Thoracic aorta (tissue), 2 donors: ENCODE measurements at regions not wholly inside any gene's neighbourhood (a gene's known extent, or its start where the extent isn't known, plus 50 kb on each side); places are given as distances from the start of the nearest gene placed in this dataset.

Experiments
- ATAC-seq: fragments of 150-250 bp; one replicate; pipeline ENCODE4 v1.8.0; 2017; ENCODE audit warnings: low read depth; ENCODE audit not compliant: insufficient number of reproducible peaks, low FRiP score
- DNase-seq: peaks from one replicate; pipeline ENCODE4 v3.0.0-alpha.2; 2020; ENCODE audit warnings: low spot score
- H3K27ac ChIP-seq, 2 donors: fragments of 200-600 bp; sonication (generic); 1 replicate in 1 of 2; 2 replicates in 1 of 2; pipeline ENCODE4 v1.5.1; 2016; ENCODE audit warnings: mild to moderate bottlenecking in 2 of 2, moderate library complexity in 2 of 2
- H3K27me3 ChIP-seq: fragments of 200-600 bp; sonication (generic); replicated peaks from 2 replicates; pipeline ENCODE4 v1.6.0; 2016; ENCODE audit warnings: mild to moderate bottlenecking; ENCODE audit not compliant: insufficient read depth
- H3K36me3 ChIP-seq: fragments of 200-600 bp; sonication (generic); one replicate; pipeline ENCODE4 v1.5.1; 2016
- H3K4me1 ChIP-seq, 2 donors: fragments of 200-600 bp; sonication (generic); 1 replicate in 1 of 2; 2 replicates in 1 of 2; pipeline versions ENCODE4 v1.5.1 to v1.6.0; 2016; ENCODE audit warnings: low read depth in 2 of 2, mild to moderate bottlenecking in 1 of 2; ENCODE audit not compliant: control insufficient read depth in 1 of 2
- H3K4me3 ChIP-seq: fragments of 200-600 bp; sonication (generic); 2 replicates; pipeline ENCODE4 v1.5.1; 2016; ENCODE audit warnings: mild to moderate bottlenecking
- H3K9me3 ChIP-seq: fragments of 200-600 bp; sonication (generic); 2 replicates; pipeline ENCODE4 v1.5.1; 2016
- TF ChIP-seq, protein P1 (sequence below): fragments of 200-600 bp; sonication (generic); IDR thresholded peaks from one replicate; pipeline ENCODE4 v1.5.1; 2019; ENCODE audit warnings: antibody characterized with exemption

- Histone ChIP-seq H3K4me3 (no peak overlapping the region), H3K9me3 (no peaks in the 10 kb centered on the region), H3K27ac (no peak overlapping the region), H3K4me1 (peaks cover 7% of the 10 kb centered on the region in 2 donors), H3K27me3 (no peaks in the 10 kb centered on the region), H3K36me3 (no peaks in the 10 kb centered on the region)
- TF ChIP-seq, protein P1, sequence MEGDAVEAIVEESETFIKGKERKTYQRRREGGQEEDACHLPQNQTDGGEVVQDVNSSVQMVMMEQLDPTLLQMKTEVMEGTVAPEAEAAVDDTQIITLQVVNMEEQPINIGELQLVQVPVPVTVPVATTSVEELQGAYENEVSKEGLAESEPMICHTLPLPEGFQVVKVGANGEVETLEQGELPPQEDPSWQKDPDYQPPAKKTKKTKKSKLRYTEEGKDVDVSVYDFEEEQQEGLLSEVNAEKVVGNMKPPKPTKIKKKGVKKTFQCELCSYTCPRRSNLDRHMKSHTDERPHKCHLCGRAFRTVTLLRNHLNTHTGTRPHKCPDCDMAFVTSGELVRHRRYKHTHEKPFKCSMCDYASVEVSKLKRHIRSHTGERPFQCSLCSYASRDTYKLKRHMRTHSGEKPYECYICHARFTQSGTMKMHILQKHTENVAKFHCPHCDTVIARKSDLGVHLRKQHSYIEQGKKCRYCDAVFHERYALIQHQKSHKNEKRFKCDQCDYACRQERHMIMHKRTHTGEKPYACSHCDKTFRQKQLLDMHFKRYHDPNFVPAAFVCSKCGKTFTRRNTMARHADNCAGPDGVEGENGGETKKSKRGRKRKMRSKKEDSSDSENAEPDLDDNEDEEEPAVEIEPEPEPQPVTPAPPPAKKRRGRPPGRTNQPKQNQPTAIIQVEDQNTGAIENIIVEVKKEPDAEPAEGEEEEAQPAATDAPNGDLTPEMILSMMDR: no peak
- no peak for ATAC-seq
- no peak for DNase-seq
Observed at GRCh38 chr2:19022334-19022733, 336.1 kb downstream of the OSR1 start.

DNA sequence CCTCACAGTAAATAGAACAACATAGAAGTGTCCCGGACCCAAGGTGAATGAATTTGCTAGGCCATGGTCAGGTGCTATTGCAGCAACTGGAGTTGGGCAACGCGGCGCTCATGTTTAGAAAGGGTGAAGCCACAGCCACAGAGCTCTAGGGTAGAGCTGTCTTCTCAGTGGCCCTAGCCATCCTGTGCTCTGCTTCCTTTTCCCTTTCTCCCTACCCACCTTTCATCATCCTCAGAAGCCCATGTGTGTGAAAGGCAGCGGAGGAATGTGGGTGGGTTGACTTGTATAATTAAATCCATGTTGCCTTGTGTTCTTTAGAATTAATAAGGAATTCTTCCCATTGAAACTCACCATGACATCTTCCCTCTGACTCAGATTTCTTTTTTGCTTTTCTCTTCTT lies 336.7 kb downstream of the OSR1 start:
- no peak for ATAC-seq
- H3K4me1 ChIP-seq: peaks cover 7% of the 10 kb centered on the region in 2 donors
- TF ChIP-seq, protein P1: no peak
- H3K9me3 ChIP-seq: no peaks in the 10 kb centered on the region
- no peak for DNase-seq
- H3K36me3 ChIP-seq: no peaks in the 10 kb centered on the region
- no peaks in the 10 kb centered on the region for H3K27me3 ChIP-seq
- no peak overlapping the region for H3K27ac ChIP-seq
- no peak overlapping the region for H3K4me3 ChIP-seq

DNA sequence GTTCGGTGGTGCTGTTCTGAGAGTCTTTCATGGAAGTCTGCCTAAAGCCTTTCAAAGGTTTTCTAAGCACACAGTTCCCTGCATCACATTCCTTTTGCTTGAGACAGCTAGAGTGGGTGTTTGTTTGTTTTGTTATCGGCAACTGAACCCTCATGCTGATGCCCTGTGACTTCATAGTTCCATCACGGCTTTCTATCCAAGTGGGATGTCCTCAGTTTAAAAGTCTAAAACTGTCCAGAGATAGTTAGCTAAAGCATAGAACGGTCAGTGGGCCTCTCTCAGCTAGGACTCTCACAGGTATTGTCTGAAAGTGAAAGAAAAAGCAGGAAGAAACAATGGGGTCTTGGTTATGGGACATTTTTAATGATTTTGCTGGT lies 337.3 kb downstream of the OSR1 start:
- no peak overlapping the region for H3K27ac ChIP-seq
- H3K4me3 ChIP-seq: peak overlapping the region; percentile 26
- no peaks in the 10 kb centered on the region for H3K36me3 ChIP-seq
- H3K9me3 ChIP-seq: no peaks in the 10 kb centered on the region
- DNase-seq (no peak), ATAC-seq (no peak)
- no peaks in the 10 kb centered on the region for H3K27me3 ChIP-seq
- TF ChIP-seq, protein P1: no peak
- H3K4me1 ChIP-seq: peaks cover 7% of the 10 kb centered on the region in 2 donors

DNA sequence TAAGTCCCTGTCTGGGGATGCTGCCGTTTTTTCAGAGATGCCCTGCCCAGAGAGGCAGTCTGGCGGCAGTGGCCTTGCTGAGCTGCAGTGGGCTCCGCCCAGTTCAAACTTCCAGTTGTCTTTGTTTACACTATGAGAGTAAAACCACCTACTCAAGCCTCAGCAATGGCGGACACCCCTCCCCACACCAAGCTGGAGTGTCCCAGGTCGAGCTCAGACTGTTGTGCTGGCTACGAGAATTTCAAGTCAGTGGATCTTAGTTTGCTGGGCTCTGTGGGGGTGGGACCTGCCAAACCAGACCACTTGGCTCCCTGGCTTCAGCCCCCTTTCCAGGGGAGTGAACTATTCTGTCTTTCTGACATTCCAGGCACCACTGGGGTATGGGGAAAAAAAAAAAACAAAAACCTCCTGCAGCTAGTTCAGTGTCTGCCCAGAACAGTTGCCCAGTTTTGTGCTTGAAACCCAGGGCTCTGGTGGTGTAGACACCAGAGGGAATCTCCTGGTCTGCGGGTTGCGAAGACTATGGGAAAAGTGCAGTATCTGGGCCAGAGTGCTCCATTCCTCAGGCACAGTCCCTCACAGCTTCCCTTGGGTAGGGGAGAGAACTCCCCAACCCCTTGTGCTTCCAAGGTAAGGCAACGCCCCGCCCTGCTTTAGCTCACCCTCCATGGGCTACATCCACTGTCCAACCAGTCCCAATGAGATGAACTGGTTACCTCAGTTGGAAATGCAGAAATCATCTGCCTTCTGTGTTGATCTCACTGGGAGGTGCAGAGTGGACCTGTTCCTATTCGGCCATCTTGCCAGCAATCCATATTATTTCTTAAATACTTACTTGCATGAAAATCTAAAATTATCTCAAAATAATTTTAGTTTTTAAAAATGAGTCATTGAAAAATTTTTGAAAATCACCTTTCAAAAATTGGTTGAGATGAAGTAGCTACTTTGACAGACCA lies 338.0 kb downstream of the OSR1 start:
- Histone ChIP-seq H3K9me3 (no peaks in the 10 kb centered on the region), H3K36me3 (no peaks in the 10 kb centered on the region), H3K27ac (no peak overlapping the region), H3K4me1 (peaks cover 7% of the 10 kb centered on the region in 2 donors), H3K4me3 (no peak overlapping the region), H3K27me3 (no peaks in the 10 kb centered on the region)
- ATAC-seq: no peak
- TF ChIP-seq, protein P1: no peak
- no peak for DNase-seq

- no peak overlapping the region for H3K27ac ChIP-seq
- H3K4me1 ChIP-seq: no peaks in the 10 kb centered on the region
- DNase-seq (no peak), ATAC-seq (no peak)
- no peaks in the 10 kb centered on the region for H3K36me3 ChIP-seq
- no peaks in the 10 kb centered on the region for H3K9me3 ChIP-seq
- no peaks in the 10 kb centered on the region for H3K27me3 ChIP-seq
- TF ChIP-seq, protein P1: no peak
- H3K4me3 ChIP-seq: no peak overlapping the region
Observed at GRCh38 chr2:19009510-19009909, 348.9 kb downstream of the OSR1 start.
